ENCODE measurements at regions not wholly inside any gene's neighbourhood (a gene's known extent, or its start where the extent isn't known, plus 50 kb on each side); places are given as distances from the start of the nearest gene placed in this dataset.

GRCh38 chr4:44908565-44908964, 182.2 kb upstream of the GNPDA2 start:
- Mint-ChIP-seq H3K4me1 (ENCODE audit: low read depth) (no peaks in the 10 kb centered on the region), H3K9me3 (peaks cover 11% of the 10 kb centered on the region), H3K36me3 (ENCODE audit: low read depth) (no peaks in the 10 kb centered on the region), H3K27me3 (ENCODE audit: insufficient read depth) (no peaks in the 10 kb centered on the region), H3K4me3 (no peak overlapping the region), H3K27ac (no peak overlapping the region)
- no peak for DNase-seq
- no peak for TF ChIP-seq CTCF (IDR thresholded peaks at IDR 0.05)

GRCh38 chr4:44872246-44872645, 145.9 kb upstream of the GNPDA2 start:
- no peaks in the 10 kb centered on the region for H3K27me3 Mint-ChIP-seq (ENCODE audit: insufficient read depth)
- no peaks in the 10 kb centered on the region for H3K4me1 Mint-ChIP-seq (ENCODE audit: low read depth)
- 0 out of 2 replicates have a peak, but pooled peaks cover 5% of the 10 kb centered on the region for H3K36me3 Mint-ChIP-seq (ENCODE audit: low read depth)
- DNase-seq: no peak
- H3K27ac Mint-ChIP-seq: no peak overlapping the region
- peaks cover 27% of the 10 kb centered on the region for H3K9me3 Mint-ChIP-seq
- no peak for TF ChIP-seq CTCF (IDR thresholded peaks at IDR 0.05)
- no peak overlapping the region for H3K4me3 Mint-ChIP-seq

DNA sequence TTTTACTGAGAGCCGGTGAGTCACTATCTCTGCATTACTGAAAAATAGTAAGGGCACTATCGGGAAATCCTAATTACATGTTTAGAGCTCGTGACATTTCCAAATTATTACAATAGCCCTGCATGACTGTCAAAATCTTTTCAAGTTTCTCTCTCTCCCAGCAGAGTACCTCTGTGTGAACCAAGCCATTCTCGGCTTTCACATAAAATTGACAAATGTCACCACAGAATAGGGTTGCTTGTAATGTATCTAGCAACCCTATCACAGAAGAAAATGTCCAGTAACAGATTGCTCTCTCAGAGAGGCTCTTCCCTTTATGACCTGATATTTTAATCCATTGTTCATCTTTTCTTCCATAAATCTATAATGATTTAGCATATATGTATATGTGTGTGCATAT, 144.8 kb upstream of the GNPDA2 start:
- no peak for TF ChIP-seq CTCF (IDR thresholded peaks at IDR 0.05)
- Mint-ChIP-seq H3K27me3 (ENCODE audit: insufficient read depth) (no peaks in the 10 kb centered on the region), H3K4me3 (no peak overlapping the region), H3K36me3 (ENCODE audit: low read depth) (0 out of 2 replicates have a peak, but pooled peaks cover 5% of the 10 kb centered on the region), H3K9me3 (peaks cover 27% of the 10 kb centered on the region), H3K27ac (no peak overlapping the region), H3K4me1 (ENCODE audit: low read depth) (no peaks in the 10 kb centered on the region)
- DNase-seq: no peak

- H3K4me3 Mint-ChIP-seq: no peak overlapping the region
- H3K27me3 Mint-ChIP-seq (ENCODE audit: insufficient read depth): no peaks in the 10 kb centered on the region
- peaks cover 28% of the 10 kb centered on the region for H3K9me3 Mint-ChIP-seq
- no peaks in the 10 kb centered on the region for H3K4me1 Mint-ChIP-seq (ENCODE audit: low read depth)
- TF ChIP-seq CTCF (IDR thresholded peaks at IDR 0.05): no peak
- 0 out of 2 replicates have a peak, but pooled peaks cover 5% of the 10 kb centered on the region for H3K36me3 Mint-ChIP-seq (ENCODE audit: low read depth)
- H3K27ac Mint-ChIP-seq: no peak overlapping the region
- DNase-seq: no peak
These were observed 143.6 kb upstream of the GNPDA2 start for GRCh38 chr4:44869985-44870384.

GRCh38 chr4:44869222-44869882, 143.0 kb upstream of the GNPDA2 start:
- TF ChIP-seq CTCF (IDR thresholded peaks at IDR 0.05): no peak
- H3K4me1 Mint-ChIP-seq (ENCODE audit: low read depth): no peaks in the 10 kb centered on the region
- H3K36me3 Mint-ChIP-seq (ENCODE audit: low read depth): 0 out of 2 replicates have a peak, but pooled peaks cover 5% of the 10 kb centered on the region
- DNase-seq: no peak
- H3K27me3 Mint-ChIP-seq (ENCODE audit: insufficient read depth): no peaks in the 10 kb centered on the region
- H3K9me3 Mint-ChIP-seq: peaks cover 34% of the 10 kb centered on the region
- no peak overlapping the region for H3K4me3 Mint-ChIP-seq
- H3K27ac Mint-ChIP-seq: no peak overlapping the region

Data from HFFc6 (cell line).